Effector memory CD4-positive, alpha-beta T cell (primary cell): ENCODE measurements at regions not wholly inside any gene's neighbourhood (a gene's known extent, or its start where the extent isn't known, plus 50 kb on each side); places are given as distances from the start of the nearest gene placed in this dataset.
"Not testable (repeated sequence)": the region's sequence is repeated elsewhere in the genome, so short reads cannot be mapped to it uniquely, and the experiment has no call there.

ENCODE experiments used
- DNase-seq, 3 donors: peaks; one replicate each; pipeline ENCODE4 v3.0.0-alpha.2; 2020
- H3K27ac ChIP-seq: 2 replicates; pipeline ENCODE4 v1.7.0; 2013; ENCODE audit warnings: mild to moderate bottlenecking, low read length, moderate library complexity; ENCODE audit not compliant: insufficient read depth, poor library complexity, severe bottlenecking
- H3K27me3 ChIP-seq: replicated peaks from 2 replicates; pipeline ENCODE4 v1.7.0; 2013; ENCODE audit warnings: mild to moderate bottlenecking, low read length; ENCODE audit not compliant: insufficient read depth, control insufficient read depth, poor library complexity, severe bottlenecking
- H3K36me3 ChIP-seq: 2 replicates; pipeline ENCODE4 v1.7.0; 2013; ENCODE audit warnings: mild to moderate bottlenecking, low read length, moderate library complexity; ENCODE audit not compliant: control insufficient read depth, insufficient read depth
- H3K4me1 ChIP-seq: 2 replicates; pipeline ENCODE4 v1.7.0; 2013; ENCODE audit warnings: low read length, mild to moderate bottlenecking; ENCODE audit not compliant: control insufficient read depth, insufficient read depth, poor library complexity, severe bottlenecking
- H3K4me3 ChIP-seq: 2 replicates; pipeline ENCODE4 v1.7.0; 2013; ENCODE audit warnings: low read length, low read depth, mild to moderate bottlenecking; ENCODE audit not compliant: insufficient read depth, poor library complexity, severe bottlenecking
- H3K9me3 ChIP-seq: 2 replicates; pipeline ENCODE4 v1.7.0; 2013; ENCODE audit warnings: mild to moderate bottlenecking, low read length, moderate library complexity; ENCODE audit not compliant: control insufficient read depth

- Histone ChIP-seq H3K36me3 (no peaks in the 10 kb centered on the region), H3K9me3 (no peaks in the 10 kb centered on the region), H3K4me3 (no peak overlapping the region), H3K27ac (no peak overlapping the region), H3K4me1 (no peaks in the 10 kb centered on the region), H3K27me3 (no peaks in the 10 kb centered on the region)
- no peak for DNase-seq
These were observed 119.5 kb upstream of the RIMBP3 start for GRCh38 chr22:18731075-18731666.

DNA sequence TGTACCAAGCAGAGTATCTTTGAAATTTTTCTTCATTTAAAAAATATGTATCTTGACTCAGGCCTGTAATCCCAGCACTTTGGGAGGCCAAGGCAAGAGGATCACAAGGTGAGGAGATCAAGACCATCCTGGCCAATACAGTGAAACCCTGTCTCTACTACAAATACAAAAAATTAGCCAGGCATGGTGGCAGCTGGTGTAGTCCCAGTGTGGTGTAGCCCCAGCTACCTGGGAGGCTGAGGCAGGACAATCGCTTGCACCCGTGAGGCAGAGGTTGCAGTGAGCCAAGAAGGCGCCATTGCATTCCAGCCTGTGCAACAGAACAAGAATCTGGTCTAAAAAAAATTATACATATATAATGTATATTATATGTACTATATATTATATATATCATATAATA lies 118.7 kb upstream of the RIMBP3 start:
- not testable (repeated sequence) for H3K36me3 ChIP-seq, H3K27me3 ChIP-seq, H3K27ac ChIP-seq, H3K4me3 ChIP-seq, H3K9me3 ChIP-seq, H3K4me1 ChIP-seq
- DNase-seq, result peak in 2 of 3 donors; percentile 22 to 36
